ENCODE measurements at regions not wholly inside any gene's neighbourhood (a gene's known extent, or its start where the extent isn't known, plus 50 kb on each side); places are given as distances from the start of the nearest gene placed in this dataset.

GRCh38 chr10:29131952-29132547 is 156.8 kb upstream of the LYZL1 start:
- no peak for DNase-seq

- no peak for DNase-seq
Observed at GRCh38 chr10:29132551-29133111, 156.2 kb upstream of the LYZL1 start.

GRCh38 chr10:29135337-29135736 is 153.5 kb upstream of the LYZL1 start:
- DNase-seq, result no peak

- DNase-seq, result no peak
Observed at GRCh38 chr10:29136411-29136810, 152.5 kb upstream of the LYZL1 start.

- no peak for DNase-seq
Observed at GRCh38 chr10:29140151-29140550, 148.7 kb upstream of the LYZL1 start.

- no peak for DNase-seq
Observed at GRCh38 chr10:29140991-29141390, 147.9 kb upstream of the LYZL1 start.

GRCh38 chr10:29141761-29142160 is 147.1 kb upstream of the LYZL1 start:
- no peak for DNase-seq

- no peak for DNase-seq
Observed at GRCh38 chr10:29142516-29143314, 146.2 kb upstream of the LYZL1 start.

- DNase-seq, result no peak
Observed at GRCh38 chr10:29144126-29144525, 144.7 kb upstream of the LYZL1 start.

GRCh38 chr10:29146311-29147100 is 142.4 kb upstream of the LYZL1 start:
- no peak for DNase-seq

GRCh38 chr10:29150010-29150409 is 138.9 kb upstream of the LYZL1 start:
- no peak for DNase-seq

GRCh38 chr10:29151005-29151404 is 137.9 kb upstream of the LYZL1 start:
- DNase-seq, result no peak

- no peak for DNase-seq
Observed at GRCh38 chr10:29157321-29157720, 131.5 kb upstream of the LYZL1 start.

- no peak for DNase-seq
Observed at GRCh38 chr10:29158066-29158465, 130.8 kb upstream of the LYZL1 start.

GRCh38 chr10:29160150-29160617 is 128.7 kb upstream of the LYZL1 start:
- DNase-seq, result no peak

GRCh38 chr10:29163746-29164145 is 125.1 kb upstream of the LYZL1 start:
- DNase-seq, result no peak

- no peak for DNase-seq
Observed at GRCh38 chr10:29166713-29167112, 122.2 kb upstream of the LYZL1 start.

- DNase-seq, result no peak
Observed at GRCh38 chr10:29169021-29169420, 119.8 kb upstream of the LYZL1 start.

- no peak for DNase-seq
Observed at GRCh38 chr10:29171717-29172116, 117.2 kb upstream of the LYZL1 start.

GRCh38 chr10:29174389-29174788 is 114.5 kb upstream of the LYZL1 start:
- DNase-seq, result no peak

GRCh38 chr10:29176845-29177832 is 111.7 kb upstream of the LYZL1 start:
- no peak for DNase-seq

- no peak for DNase-seq
Observed at GRCh38 chr10:29181936-29182335, 106.9 kb upstream of the LYZL1 start.
